ENCODE measurements at regions not wholly inside any gene's neighbourhood (a gene's known extent, or its start where the extent isn't known, plus 50 kb on each side); places are given as distances from the start of the nearest gene placed in this dataset.
"Not testable (repeated sequence)": the region's sequence is repeated elsewhere in the genome, so short reads cannot be mapped to it uniquely, and the experiment has no call there.

- not testable (repeated sequence) for TF ChIP-seq CTCF (conservative IDR thresholded peaks at IDR 0.05 in 1 of 2, IDR thresholded peaks at IDR 0.05 in 1 of 2; ENCODE audit: low read depth in 1 of 2, low read length in 2 of 2); EZH2 (IDR thresholded peaks at IDR 0.05; ENCODE audit: low read length, missing control alignments)
Measured at GRCh38 chr16:5159537-5159936, 61.9 kb upstream of the EEF2KMT start.

All from fibroblast of lung (primary cell).